ENCODE measurements at regions not wholly inside any gene's neighbourhood (a gene's known extent, or its start where the extent isn't known, plus 50 kb on each side); places are given as distances from the start of the nearest gene placed in this dataset.
"Not testable (repeated sequence)": the region's sequence is repeated elsewhere in the genome, so short reads cannot be mapped to it uniquely, and the experiment has no call there.

- Mint-ChIP-seq H3K4me3 (ENCODE audit: low read depth, unreplicated experiment) (no peak overlapping the region), H3K27me3 (ENCODE audit: unreplicated experiment) (no peaks in the 10 kb centered on the region), H3K4me1 (ENCODE audit: low read depth, unreplicated experiment) (peaks cover 7% of the 10 kb centered on the region), H3K27ac (ENCODE audit: unreplicated experiment) (no peak overlapping the region), H3K36me3 (ENCODE audit: insufficient read depth, unreplicated experiment) (no peaks in the 10 kb centered on the region), H3K9me3 (ENCODE audit: low read depth, unreplicated experiment) (no peaks in the 10 kb centered on the region)
- DNase-seq: no peak
- no TSS peak for BruUV-seq (replicated peaks)
- intact Hi-C loops (cut with micrococcal nuclease; ENCODE audit: unreplicated experiment): no loop called here
- TF ChIP-seq CTCF (IDR thresholded peaks at IDR 0.05; ENCODE audit: unreplicated experiment): no peak
- CTCF ChIA-PET: no interaction called here
Measured at GRCh38 chr5:58312299-58312698, 147.6 kb downstream of the PLK2 start.

- CTCF ChIA-PET: no interaction called here
- no peaks in the 10 kb centered on the region for H3K27me3 Mint-ChIP-seq (ENCODE audit: unreplicated experiment)
- no peaks in the 10 kb centered on the region for H3K9me3 Mint-ChIP-seq (ENCODE audit: low read depth, unreplicated experiment)
- no peaks in the 10 kb centered on the region for H3K36me3 Mint-ChIP-seq (ENCODE audit: insufficient read depth, unreplicated experiment)
- BruUV-seq (replicated peaks): no TSS peak
- no peak for DNase-seq
- no peak overlapping the region for H3K4me3 Mint-ChIP-seq (ENCODE audit: low read depth, unreplicated experiment)
- no peak overlapping the region for H3K27ac Mint-ChIP-seq (ENCODE audit: unreplicated experiment)
- H3K4me1 Mint-ChIP-seq (ENCODE audit: low read depth, unreplicated experiment): peaks cover 7% of the 10 kb centered on the region
- intact Hi-C loops (cut with micrococcal nuclease; ENCODE audit: unreplicated experiment): no loop called here
- no peak for TF ChIP-seq CTCF (IDR thresholded peaks at IDR 0.05; ENCODE audit: unreplicated experiment)
Measured at GRCh38 chr5:58311526-58311925, 148.4 kb downstream of the PLK2 start.

GRCh38 chr5:58308384-58308783 is 151.5 kb downstream of the PLK2 start:
- H3K9me3 Mint-ChIP-seq (ENCODE audit: low read depth, unreplicated experiment); BruUV-seq (replicated peaks); H3K4me1 Mint-ChIP-seq (ENCODE audit: low read depth, unreplicated experiment); intact Hi-C loops (cut with micrococcal nuclease; ENCODE audit: unreplicated experiment); H3K27ac Mint-ChIP-seq (ENCODE audit: unreplicated experiment); H3K27me3 Mint-ChIP-seq (ENCODE audit: unreplicated experiment); H3K4me3 Mint-ChIP-seq (ENCODE audit: low read depth, unreplicated experiment); DNase-seq; H3K36me3 Mint-ChIP-seq (ENCODE audit: insufficient read depth, unreplicated experiment); CTCF ChIA-PET: not testable (repeated sequence)

DNA sequence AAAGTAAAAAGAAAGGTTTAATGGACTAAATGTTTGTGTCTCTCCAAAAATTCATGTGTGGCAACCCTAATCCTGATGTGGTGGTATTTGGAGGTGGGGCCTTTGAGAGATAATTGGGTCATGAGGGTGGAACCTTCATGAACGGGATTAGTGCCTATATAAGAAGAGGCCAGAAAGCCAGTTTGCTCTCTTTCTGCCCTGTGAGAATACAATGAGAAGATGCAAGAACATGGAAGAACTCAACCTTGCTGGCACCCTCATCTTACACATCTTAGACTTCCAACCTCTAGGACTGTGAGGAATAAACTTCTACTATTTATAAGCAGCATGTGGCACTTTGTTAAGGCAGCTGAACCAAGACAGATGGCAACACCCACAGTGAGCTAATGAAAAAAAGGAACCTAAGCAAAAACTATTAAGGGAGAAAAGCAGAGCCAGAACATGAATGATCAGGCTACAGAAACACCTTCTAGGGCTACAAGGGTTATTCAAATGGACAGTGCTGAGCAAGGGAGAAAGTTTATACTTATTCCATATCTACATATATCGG is 159.5 kb downstream of the PLK2 start:
- Mint-ChIP-seq H3K27ac (ENCODE audit: unreplicated experiment) (no peak overlapping the region), H3K27me3 (ENCODE audit: unreplicated experiment) (no peaks in the 10 kb centered on the region), H3K36me3 (ENCODE audit: insufficient read depth, unreplicated experiment) (no peaks in the 10 kb centered on the region), H3K4me1 (ENCODE audit: low read depth, unreplicated experiment) (peaks cover under 1% of the 10 kb centered on the region), H3K4me3 (ENCODE audit: low read depth, unreplicated experiment) (no peak overlapping the region), H3K9me3 (ENCODE audit: low read depth, unreplicated experiment) (no peaks in the 10 kb centered on the region)
- TF ChIP-seq CTCF (IDR thresholded peaks at IDR 0.05; ENCODE audit: unreplicated experiment): no peak
- CTCF ChIA-PET: no interaction called here
- intact Hi-C loops (cut with micrococcal nuclease; ENCODE audit: unreplicated experiment): no loop called here
- no TSS peak for BruUV-seq (replicated peaks)
- no peak for DNase-seq

- no peak for TF ChIP-seq CTCF (IDR thresholded peaks at IDR 0.05; ENCODE audit: unreplicated experiment)
- Mint-ChIP-seq H3K4me3 (ENCODE audit: low read depth, unreplicated experiment) (no peak overlapping the region), H3K27ac (ENCODE audit: unreplicated experiment) (no peak overlapping the region), H3K4me1 (ENCODE audit: low read depth, unreplicated experiment) (peaks cover 11% of the 10 kb centered on the region), H3K9me3 (ENCODE audit: low read depth, unreplicated experiment) (no peaks in the 10 kb centered on the region), H3K36me3 (ENCODE audit: insufficient read depth, unreplicated experiment) (no peaks in the 10 kb centered on the region), H3K27me3 (ENCODE audit: unreplicated experiment) (no peaks in the 10 kb centered on the region)
- intact Hi-C loops (cut with micrococcal nuclease; ENCODE audit: unreplicated experiment): no loop called here
- CTCF ChIA-PET: no interaction called here
- DNase-seq: no peak
- BruUV-seq (replicated peaks): no TSS peak
Measured at GRCh38 chr5:58299256-58299655, 160.6 kb downstream of the PLK2 start.
